CD4-positive, alpha-beta T cell treated with Interleukin-17A for 1 hour (primary cell): ENCODE measurements at regions not wholly inside any gene's neighbourhood (a gene's known extent, or its start where the extent isn't known, plus 50 kb on each side); places are given as distances from the start of the nearest gene placed in this dataset.
"Not testable (repeated sequence)": the region's sequence is repeated elsewhere in the genome, so short reads cannot be mapped to it uniquely, and the experiment has no call there.

Experiments
- DNase-seq: peaks from one replicate; pipeline ENCODE4 v3.0.0-alpha.2; 2020

- not testable (repeated sequence) for DNase-seq
Measured at GRCh38 chr20:30405061-30405460, 852.4 kb upstream of the DEFB115 start.

- not testable (repeated sequence) for DNase-seq
Measured at GRCh38 chr20:30405585-30405984, 851.9 kb upstream of the DEFB115 start.

GRCh38 chr20:30406370-30406769 lies 851.1 kb upstream of the DEFB115 start:
- not testable (repeated sequence) for DNase-seq

GRCh38 chr20:30412972-30413371 lies 844.5 kb upstream of the DEFB115 start:
- DNase-seq = no peak

- DNase-seq = not testable (repeated sequence)
Measured at GRCh38 chr20:30417387-30417786, 840.1 kb upstream of the DEFB115 start.

- DNase-seq = not testable (repeated sequence)
Measured at GRCh38 chr20:30418378-30418777, 839.1 kb upstream of the DEFB115 start.

GRCh38 chr20:30419466-30419865 lies 838.0 kb upstream of the DEFB115 start:
- no peak for DNase-seq

GRCh38 chr20:30419871-30420420 lies 837.5 kb upstream of the DEFB115 start:
- not testable (repeated sequence) for DNase-seq
